Effector CD4-positive, alpha-beta T cell (primary cell): ENCODE measurements at regions not wholly inside any gene's neighbourhood (a gene's known extent, or its start where the extent isn't known, plus 50 kb on each side); places are given as distances from the start of the nearest gene placed in this dataset.
"Not testable (repeated sequence)": the region's sequence is repeated elsewhere in the genome, so short reads cannot be mapped to it uniquely, and the experiment has no call there.

Experiments
- DNase-seq: peaks from one replicate; pipeline ENCODE4 v3.0.0-alpha.2; 2020

GRCh38 chr6:26720663-26721218, 61.2 kb upstream of the ZNF322 start:
- DNase-seq = not testable (repeated sequence)

- not testable (repeated sequence) for DNase-seq
Observed at GRCh38 chr6:26730019-26730766, 70.6 kb upstream of the ZNF322 start.

DNA sequence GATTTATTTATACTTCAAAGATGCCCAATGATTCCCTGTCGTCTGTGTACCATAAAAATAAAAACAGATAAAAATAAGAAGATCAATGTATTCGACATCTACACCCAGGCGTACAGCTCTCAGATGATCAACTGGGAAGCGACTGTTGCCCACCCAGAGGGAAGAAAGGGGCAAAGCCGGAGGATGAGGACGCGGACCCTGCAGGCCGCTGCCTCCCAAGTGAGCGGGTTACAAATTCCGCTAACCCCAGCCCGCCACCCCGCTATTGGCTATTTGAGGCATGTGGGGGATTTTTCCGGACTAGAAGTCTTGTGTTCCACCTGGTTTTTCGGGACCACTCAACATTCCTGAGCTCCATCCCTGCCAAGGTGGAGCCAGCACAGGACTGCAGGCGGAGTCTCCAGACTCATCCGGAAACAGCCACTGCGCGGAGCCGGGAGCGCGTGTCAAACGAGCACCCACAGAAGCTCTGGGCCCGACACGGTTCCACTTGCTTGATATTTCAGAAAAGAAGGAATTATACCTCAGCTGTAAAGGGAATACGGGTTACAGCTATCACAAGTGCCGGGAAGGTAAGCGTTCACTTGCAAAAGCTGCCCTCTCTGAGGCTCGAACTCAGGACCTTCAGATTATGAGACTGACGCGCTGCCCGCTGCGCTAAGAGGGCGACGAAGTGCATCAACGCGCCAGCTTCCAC, 75.4 kb upstream of the ZNF322 start:
- DNase-seq = not testable (repeated sequence)

- DNase-seq = no peak
Observed at GRCh38 chr6:26739811-26740210, 80.3 kb upstream of the ZNF322 start.

DNA sequence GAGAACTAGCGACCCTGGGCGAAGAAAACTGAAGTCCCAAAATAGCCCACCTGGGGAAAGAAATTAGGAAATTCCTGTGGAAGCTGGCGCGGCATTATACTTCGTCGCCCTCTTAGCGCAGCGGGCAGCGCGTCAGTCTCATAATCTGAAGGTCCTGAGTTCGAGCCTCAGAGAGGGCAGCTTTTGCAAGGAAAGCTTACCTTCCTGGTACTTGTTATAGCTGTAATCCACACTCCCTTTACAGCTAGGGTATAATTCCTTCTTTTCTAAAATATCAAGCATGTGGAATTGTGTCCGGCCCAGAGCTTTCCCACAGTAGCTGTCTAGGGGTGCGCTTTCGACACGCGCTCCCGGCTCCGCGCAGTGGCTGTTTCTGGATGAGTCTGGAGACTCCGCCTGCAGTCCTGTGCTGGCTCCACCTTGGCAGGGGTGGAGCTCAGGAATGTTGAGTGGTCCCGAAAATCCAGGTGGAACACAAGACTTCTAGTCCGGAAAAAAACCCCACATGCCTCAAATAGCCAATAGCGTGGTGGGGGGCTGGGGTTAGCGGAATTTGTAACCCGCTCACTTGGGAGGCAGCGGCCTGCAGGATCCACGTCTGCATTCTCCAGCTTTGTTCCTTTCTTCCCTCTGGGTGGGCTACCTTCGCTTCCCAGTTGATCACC, 83.7 kb upstream of the ZNF322 start:
- DNase-seq = no peak

GRCh38 chr6:26743941-26744699, 84.6 kb upstream of the ZNF322 start:
- DNase-seq = no peak

- not testable (repeated sequence) for DNase-seq
Observed at GRCh38 chr6:26744837-26745282, 85.3 kb upstream of the ZNF322 start.

- not testable (repeated sequence) for DNase-seq
Observed at GRCh38 chr6:26745964-26746363, 86.4 kb upstream of the ZNF322 start.

GRCh38 chr6:26749126-26749758, 89.7 kb upstream of the ZNF322 start:
- not testable (repeated sequence) for DNase-seq

GRCh38 chr6:26749759-26750126, 90.2 kb upstream of the ZNF322 start:
- DNase-seq = not testable (repeated sequence)

- DNase-seq = no peak
Observed at GRCh38 chr6:26754212-26754611, 94.7 kb upstream of the ZNF322 start.

DNA sequence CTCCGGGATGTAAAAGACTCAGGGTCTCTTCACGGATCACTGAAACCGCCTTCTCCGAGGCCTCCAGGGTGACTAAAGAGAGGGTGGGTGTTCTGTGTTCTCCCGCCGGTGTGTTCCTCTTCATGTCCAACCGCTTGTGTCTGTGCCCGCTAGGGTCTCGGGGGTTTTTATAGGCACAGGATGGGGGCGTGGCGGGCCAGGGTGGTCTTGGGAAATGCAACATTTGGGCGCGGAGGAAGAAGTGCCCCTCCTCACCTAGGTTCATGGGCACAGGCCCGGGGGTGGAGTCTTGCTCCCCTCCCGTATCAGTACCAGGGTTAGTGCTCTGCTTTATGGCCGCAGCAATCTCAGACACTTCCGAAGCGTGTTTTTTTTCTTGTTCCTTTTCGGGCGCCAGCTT, 95.3 kb upstream of the ZNF322 start:
- not testable (repeated sequence) for DNase-seq

DNA sequence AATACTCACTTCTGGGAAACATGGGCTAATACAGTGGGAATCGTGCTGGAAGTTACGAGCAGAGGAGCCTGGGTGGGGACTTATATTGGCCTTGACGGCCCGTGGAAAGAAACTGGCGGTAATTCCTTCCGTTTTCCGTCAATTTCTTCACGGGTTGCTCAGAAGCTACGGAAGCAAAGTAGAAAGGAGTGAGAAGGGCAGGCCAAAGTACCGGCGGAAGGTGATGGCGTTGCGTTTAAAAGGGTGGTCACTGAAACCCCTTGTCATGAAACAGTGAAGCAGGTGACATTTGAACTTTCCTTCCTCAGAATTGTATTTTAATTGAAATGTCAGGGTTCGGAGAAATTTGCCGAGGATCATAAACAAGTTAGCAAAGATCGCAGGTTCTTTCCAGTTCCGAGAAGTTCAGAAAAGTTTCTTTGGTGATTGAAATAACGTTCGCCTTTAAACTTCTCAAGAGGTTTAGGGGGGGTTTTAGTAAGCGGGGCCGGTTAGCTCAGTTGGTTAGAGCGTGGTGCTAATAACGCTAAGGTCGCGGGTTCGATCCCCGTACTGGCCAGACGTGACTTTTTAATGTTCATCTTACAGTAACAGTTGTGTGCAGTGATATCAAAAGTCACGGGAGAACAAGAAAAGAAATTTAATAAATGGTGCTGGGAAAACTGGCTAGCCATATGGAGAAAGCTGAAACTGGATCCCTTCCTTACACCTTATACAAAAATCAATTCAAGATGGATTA, 96.7 kb upstream of the ZNF322 start:
- DNase-seq = not testable (repeated sequence)

- not testable (repeated sequence) for DNase-seq
Observed at GRCh38 chr6:26766203-26766902, 106.8 kb upstream of the ZNF322 start.

GRCh38 chr6:26770941-26771666, 111.6 kb upstream of the ZNF322 start:
- DNase-seq = not testable (repeated sequence)

GRCh38 chr6:26773414-26773813, 113.9 kb upstream of the ZNF322 start:
- DNase-seq = not testable (repeated sequence)

DNA sequence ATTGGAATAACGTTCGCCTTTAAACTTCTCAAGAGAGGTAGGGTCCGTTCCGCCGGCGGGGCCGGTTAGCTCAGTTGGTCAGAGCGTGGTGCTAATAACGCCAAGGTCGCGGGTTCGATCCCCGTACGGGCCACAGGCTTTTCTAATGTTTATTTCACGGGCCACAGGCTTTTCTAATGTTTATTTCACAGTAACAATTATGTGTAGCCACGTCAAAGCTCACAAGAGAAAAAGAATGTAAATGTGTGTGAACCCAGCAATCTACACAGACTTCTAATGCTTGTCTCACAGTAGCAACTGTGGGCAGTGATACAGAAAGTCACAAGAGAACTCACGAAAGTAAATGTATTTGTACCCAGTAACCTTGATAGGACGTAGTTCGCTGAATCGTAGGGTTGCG, 121.0 kb upstream of the ZNF322 start:
- not testable (repeated sequence) for DNase-seq

- DNase-seq = not testable (repeated sequence)
Observed at GRCh38 chr6:26795474-26796307, 136.1 kb upstream of the ZNF322 start.
